ENCODE measurements at regions not wholly inside any gene's neighbourhood (a gene's known extent, or its start where the extent isn't known, plus 50 kb on each side); places are given as distances from the start of the nearest gene placed in this dataset.

GRCh38 chr6:120584111-120584760 is 750.0 kb downstream of the TBC1D32 start:
- no peaks in the 10 kb centered on the region for H4K20me1 ChIP-seq (ENCODE audit: control insufficient read depth, extremely low read depth, insufficient read depth, low read length)
- H3K36me3 ChIP-seq (ENCODE audit: control insufficient read depth, insufficient read depth, low read length) = no peaks in the 10 kb centered on the region
- H3K4me1 ChIP-seq (ENCODE audit: control insufficient read depth, extremely low read depth, insufficient read depth, low read length) = no peaks in the 10 kb centered on the region
- H3K9ac ChIP-seq (ENCODE audit: insufficient read depth, low read length) = no peak overlapping the region
- TF ChIP-seq EZH2 (IDR thresholded peaks at IDR 0.05; ENCODE audit: low read length, missing control alignments) (no peak), CTCF (conservative IDR thresholded peaks at IDR 0.05 in 1 of 2, IDR thresholded peaks at IDR 0.05 in 1 of 2; ENCODE audit: low read depth in 1 of 2, low read length in 2 of 2) (no peak)
- no peaks in the 10 kb centered on the region for H3K27me3 ChIP-seq (ENCODE audit: control insufficient read depth, insufficient read depth, low read length)
- H2AFZ ChIP-seq (ENCODE audit: low read length) = no peak overlapping the region
- no peak for DNase-seq (ENCODE audit: low read depth in 2 of 2)
- no peak overlapping the region for H3K4me2 ChIP-seq (ENCODE audit: extremely low read depth, insufficient read depth, low read length)
- no peak overlapping the region for H3K27ac ChIP-seq (ENCODE audit: insufficient read depth, low read length)
- no peaks in the 10 kb centered on the region for H3K79me2 ChIP-seq (ENCODE audit: control insufficient read depth, insufficient read depth, low read length)
- H3K4me3 ChIP-seq (replicated peaks in 1 of 4; ENCODE audit: control extremely low read depth in 1 of 4, insufficient read depth in 1 of 4, low read depth in 3 of 4, low read length in 4 of 4) = no peak overlapping the region
- no peaks in the 10 kb centered on the region for H3K9me3 ChIP-seq (ENCODE audit: control insufficient read depth, insufficient read depth, low read depth, low read length)

- Histone ChIP-seq H4K20me1 (ENCODE audit: control insufficient read depth, extremely low read depth, insufficient read depth, low read length) (no peaks in the 10 kb centered on the region), H3K9me3 (ENCODE audit: control insufficient read depth, insufficient read depth, low read depth, low read length) (no peaks in the 10 kb centered on the region), H3K27ac (ENCODE audit: insufficient read depth, low read length) (no peak overlapping the region), H3K4me3 (replicated peaks in 1 of 4; ENCODE audit: control extremely low read depth in 1 of 4, insufficient read depth in 1 of 4, low read depth in 3 of 4, low read length in 4 of 4) (no peak overlapping the region), H3K27me3 (ENCODE audit: control insufficient read depth, insufficient read depth, low read length) (no peaks in the 10 kb centered on the region), H3K4me2 (ENCODE audit: extremely low read depth, insufficient read depth, low read length) (no peak overlapping the region), H3K79me2 (ENCODE audit: control insufficient read depth, insufficient read depth, low read length) (no peaks in the 10 kb centered on the region), H3K36me3 (ENCODE audit: control insufficient read depth, insufficient read depth, low read length) (no peaks in the 10 kb centered on the region), H3K9ac (ENCODE audit: insufficient read depth, low read length) (no peak overlapping the region), H3K4me1 (ENCODE audit: control insufficient read depth, extremely low read depth, insufficient read depth, low read length) (no peaks in the 10 kb centered on the region), H2AFZ (ENCODE audit: low read length) (no peak overlapping the region)
- no peak for DNase-seq (ENCODE audit: low read depth in 2 of 2)
- TF ChIP-seq EZH2 (IDR thresholded peaks at IDR 0.05; ENCODE audit: low read length, missing control alignments) (no peak), CTCF (conservative IDR thresholded peaks at IDR 0.05 in 1 of 2, IDR thresholded peaks at IDR 0.05 in 1 of 2; ENCODE audit: low read depth in 1 of 2, low read length in 2 of 2) (no peak)
Observed at GRCh38 chr6:120576061-120576460, 758.2 kb downstream of the TBC1D32 start.

GRCh38 chr6:120569714-120570113 is 764.6 kb downstream of the TBC1D32 start:
- no peaks in the 10 kb centered on the region for H3K79me2 ChIP-seq (ENCODE audit: control insufficient read depth, insufficient read depth, low read length)
- no peak overlapping the region for H3K4me3 ChIP-seq (replicated peaks in 1 of 4; ENCODE audit: control extremely low read depth in 1 of 4, insufficient read depth in 1 of 4, low read depth in 3 of 4, low read length in 4 of 4)
- no peak overlapping the region for H3K27ac ChIP-seq (ENCODE audit: insufficient read depth, low read length)
- H3K4me1 ChIP-seq (ENCODE audit: control insufficient read depth, extremely low read depth, insufficient read depth, low read length) = no peaks in the 10 kb centered on the region
- no peaks in the 10 kb centered on the region for H3K27me3 ChIP-seq (ENCODE audit: control insufficient read depth, insufficient read depth, low read length)
- H3K9me3 ChIP-seq (ENCODE audit: control insufficient read depth, insufficient read depth, low read depth, low read length) = no peaks in the 10 kb centered on the region
- H3K9ac ChIP-seq (ENCODE audit: insufficient read depth, low read length) = no peak overlapping the region
- H2AFZ ChIP-seq (ENCODE audit: low read length) = no peak overlapping the region
- H4K20me1 ChIP-seq (ENCODE audit: control insufficient read depth, extremely low read depth, insufficient read depth, low read length) = no peaks in the 10 kb centered on the region
- TF ChIP-seq EZH2 (IDR thresholded peaks at IDR 0.05; ENCODE audit: low read length, missing control alignments) (no peak), CTCF (conservative IDR thresholded peaks at IDR 0.05 in 1 of 2, IDR thresholded peaks at IDR 0.05 in 1 of 2; ENCODE audit: low read depth in 1 of 2, low read length in 2 of 2) (no peak)
- no peak for DNase-seq (ENCODE audit: low read depth in 2 of 2)
- no peak overlapping the region for H3K4me2 ChIP-seq (ENCODE audit: extremely low read depth, insufficient read depth, low read length)
- H3K36me3 ChIP-seq (ENCODE audit: control insufficient read depth, insufficient read depth, low read length) = no peaks in the 10 kb centered on the region
